ENCODE measurements at regions not wholly inside any gene's neighbourhood (a gene's known extent, or its start where the extent isn't known, plus 50 kb on each side); places are given as distances from the start of the nearest gene placed in this dataset.

- TF ChIP-seq EZH2phosphoT487 (IDR thresholded peaks at IDR 0.05; ENCODE audit: low read depth) (no peak), CTCF (IDR thresholded peaks at IDR 0.05; ENCODE audit: low read depth, low read length) (no peak)
These were observed 499.3 kb downstream of the INHBA start for GRCh38 chr7:41203542-41203941.

All from OCI-LY3 (cell line).